ENCODE measurements at regions not wholly inside any gene's neighbourhood (a gene's known extent, or its start where the extent isn't known, plus 50 kb on each side); places are given as distances from the start of the nearest gene placed in this dataset.

DNA sequence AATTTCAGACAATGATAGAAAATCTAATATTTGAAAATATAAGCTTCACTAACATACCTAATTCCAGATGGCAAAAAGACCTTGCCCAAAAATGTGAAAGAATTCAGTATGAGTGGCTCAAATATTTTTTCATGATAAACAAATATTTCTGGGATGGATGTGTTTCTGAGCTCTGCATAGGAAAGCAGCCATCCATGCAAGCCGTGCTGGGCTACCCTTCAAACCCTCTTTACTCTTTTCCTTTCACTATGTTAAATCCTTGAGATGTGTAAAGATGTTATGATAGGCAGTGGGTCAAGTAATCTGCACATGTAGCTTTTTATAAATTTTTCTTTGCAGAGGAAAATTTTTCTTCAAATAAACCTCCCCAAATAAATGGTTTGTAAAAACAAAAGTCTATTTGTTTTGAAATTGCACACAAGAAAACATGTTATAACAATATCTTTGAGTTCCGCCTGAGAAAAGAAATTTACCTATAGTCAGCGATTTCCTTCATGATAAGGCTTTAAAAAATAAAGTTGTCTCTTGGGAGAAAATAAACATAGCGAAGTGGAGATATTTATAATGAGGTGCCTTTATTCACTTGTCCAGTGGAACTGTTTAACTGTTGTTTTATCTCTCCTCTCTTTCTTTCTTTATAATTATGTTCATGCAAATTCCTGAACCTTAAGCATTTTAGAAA lies 154.3 kb upstream of the PITX1 start:
- no peak for DNase-seq
- intact Hi-C loops (cut with DNase I): no loop called here
- peaks cover 0 to 10% (median 9%) of the 10 kb centered on the region in 4 donors for H3K4me1 ChIP-seq
- no peak overlapping the region for H3K27ac ChIP-seq
- no peak overlapping the region for H3K4me3 ChIP-seq
- H3K27me3 ChIP-seq: no peaks in the 10 kb centered on the region
- no peaks in the 10 kb centered on the region for H3K36me3 ChIP-seq
- TF ChIP-seq EP300 (IDR thresholded peaks at IDR 0.05) (no peak), POLR2AphosphoS5 (IDR thresholded peaks at IDR 0.05) (no peak), POLR2A (IDR thresholded peaks at IDR 0.05) (no peak)
- TF ChIP-seq, protein P1, sequence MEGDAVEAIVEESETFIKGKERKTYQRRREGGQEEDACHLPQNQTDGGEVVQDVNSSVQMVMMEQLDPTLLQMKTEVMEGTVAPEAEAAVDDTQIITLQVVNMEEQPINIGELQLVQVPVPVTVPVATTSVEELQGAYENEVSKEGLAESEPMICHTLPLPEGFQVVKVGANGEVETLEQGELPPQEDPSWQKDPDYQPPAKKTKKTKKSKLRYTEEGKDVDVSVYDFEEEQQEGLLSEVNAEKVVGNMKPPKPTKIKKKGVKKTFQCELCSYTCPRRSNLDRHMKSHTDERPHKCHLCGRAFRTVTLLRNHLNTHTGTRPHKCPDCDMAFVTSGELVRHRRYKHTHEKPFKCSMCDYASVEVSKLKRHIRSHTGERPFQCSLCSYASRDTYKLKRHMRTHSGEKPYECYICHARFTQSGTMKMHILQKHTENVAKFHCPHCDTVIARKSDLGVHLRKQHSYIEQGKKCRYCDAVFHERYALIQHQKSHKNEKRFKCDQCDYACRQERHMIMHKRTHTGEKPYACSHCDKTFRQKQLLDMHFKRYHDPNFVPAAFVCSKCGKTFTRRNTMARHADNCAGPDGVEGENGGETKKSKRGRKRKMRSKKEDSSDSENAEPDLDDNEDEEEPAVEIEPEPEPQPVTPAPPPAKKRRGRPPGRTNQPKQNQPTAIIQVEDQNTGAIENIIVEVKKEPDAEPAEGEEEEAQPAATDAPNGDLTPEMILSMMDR (IDR thresholded peaks at IDR 0.05): no peak
- 42 to 74% methylated on average over 4 of the region's 4 CpGs for WGBS, 2 donors
- no peaks in the 10 kb centered on the region for H3K9me3 ChIP-seq

DNA sequence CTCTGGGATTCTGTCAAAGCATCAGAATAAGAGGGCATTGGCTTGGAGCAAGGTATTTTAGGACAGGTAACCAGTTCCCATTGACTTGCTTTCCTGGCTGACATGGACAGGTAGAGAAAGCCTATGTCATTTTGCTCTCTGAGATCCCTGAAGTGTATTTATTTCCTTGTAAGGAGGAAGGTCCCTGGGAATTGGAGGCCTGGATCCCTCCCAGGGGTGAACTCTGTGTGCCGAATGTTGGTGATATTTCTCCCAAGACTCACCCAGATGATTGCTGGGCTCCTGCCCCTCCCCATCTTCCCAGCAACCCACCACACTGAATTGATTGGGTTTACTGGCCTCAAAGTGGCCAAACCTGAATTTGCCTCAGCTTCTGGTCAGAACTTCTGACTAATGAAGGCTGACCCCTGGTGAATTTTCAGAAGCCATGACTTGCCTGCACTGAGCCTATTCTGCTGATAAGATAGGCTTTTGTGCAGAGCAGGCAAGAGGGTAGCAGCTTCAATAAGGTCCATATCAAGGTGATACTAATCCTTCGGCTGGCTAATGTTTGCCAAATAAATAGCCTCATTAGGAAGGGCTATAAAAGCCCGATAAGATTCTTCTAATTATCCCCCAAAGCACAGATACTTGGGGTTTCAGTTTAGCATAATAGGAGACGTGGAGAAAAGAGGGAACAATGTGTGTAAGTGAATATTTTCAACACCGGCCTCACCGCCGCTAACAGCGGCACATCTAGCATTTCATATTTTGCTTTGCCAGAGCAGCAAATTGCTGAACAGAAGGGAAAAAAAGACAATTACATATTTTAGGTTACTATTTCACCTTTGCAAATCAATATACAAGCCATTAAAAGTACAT lies 152.9 kb upstream of the PITX1 start:
- Histone ChIP-seq H3K27me3 (no peaks in the 10 kb centered on the region), H3K36me3 (no peaks in the 10 kb centered on the region), H3K4me1 (peaks cover 0 to 10% (median 9%) of the 10 kb centered on the region in 4 donors), H3K27ac (no peak overlapping the region), H3K4me3 (no peak overlapping the region), H3K9me3 (no peaks in the 10 kb centered on the region)
- intact Hi-C loops (cut with DNase I): no loop called here
- WGBS, 2 donors: 55 to 79% methylated on average over 8 of the region's 8 CpGs
- TF ChIP-seq POLR2AphosphoS5 (IDR thresholded peaks at IDR 0.05) (no peak), POLR2A (IDR thresholded peaks at IDR 0.05) (no peak), EP300 (IDR thresholded peaks at IDR 0.05) (no peak)
- TF ChIP-seq, protein P1 (IDR thresholded peaks at IDR 0.05): no peak
- DNase-seq: no peak

DNA sequence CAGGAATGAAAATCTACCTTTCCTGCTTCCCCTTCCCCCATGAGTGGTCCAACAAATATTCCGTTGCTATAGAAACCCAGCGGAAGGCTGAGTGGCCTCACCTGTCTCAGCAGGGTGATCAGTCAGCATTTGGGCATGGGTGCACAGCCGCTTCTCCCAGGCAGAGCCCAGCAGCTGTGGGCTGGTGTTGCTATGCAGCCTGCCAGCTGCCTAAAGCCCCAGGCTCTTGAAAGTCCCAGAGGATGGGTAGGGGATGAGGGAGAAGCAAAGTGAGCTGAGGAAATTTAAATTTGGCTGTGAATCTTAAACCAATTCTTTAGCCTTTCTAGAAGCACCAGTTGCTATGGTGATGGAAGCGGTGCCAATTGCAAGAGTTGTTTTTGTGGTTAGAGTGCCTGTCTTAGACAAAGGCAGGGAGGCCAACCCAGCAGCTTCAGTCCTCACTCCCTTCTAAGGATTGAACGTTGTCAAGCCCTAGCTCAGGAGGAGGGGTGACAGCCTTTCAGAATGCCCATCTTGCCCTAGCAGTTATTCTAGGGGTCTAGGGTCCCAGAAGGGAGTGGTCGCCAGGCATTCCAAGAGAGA lies 151.5 kb upstream of the PITX1 start:
- Histone ChIP-seq H3K4me3 (no peak overlapping the region), H3K36me3 (no peaks in the 10 kb centered on the region), H3K9me3 (no peaks in the 10 kb centered on the region), H3K27me3 (no peaks in the 10 kb centered on the region), H3K4me1 (no peaks in the 10 kb centered on the region), H3K27ac (no peak overlapping the region)
- WGBS, 2 donors: 75 to 84% methylated on average over 6 of the region's 6 CpGs
- TF ChIP-seq, protein P1 (IDR thresholded peaks at IDR 0.05): no peak
- TF ChIP-seq POLR2A (IDR thresholded peaks at IDR 0.05) (no peak), EP300 (IDR thresholded peaks at IDR 0.05) (no peak), POLR2AphosphoS5 (IDR thresholded peaks at IDR 0.05) (no peak)
- intact Hi-C loops (cut with DNase I): no loop called here
- no peak for DNase-seq

DNA sequence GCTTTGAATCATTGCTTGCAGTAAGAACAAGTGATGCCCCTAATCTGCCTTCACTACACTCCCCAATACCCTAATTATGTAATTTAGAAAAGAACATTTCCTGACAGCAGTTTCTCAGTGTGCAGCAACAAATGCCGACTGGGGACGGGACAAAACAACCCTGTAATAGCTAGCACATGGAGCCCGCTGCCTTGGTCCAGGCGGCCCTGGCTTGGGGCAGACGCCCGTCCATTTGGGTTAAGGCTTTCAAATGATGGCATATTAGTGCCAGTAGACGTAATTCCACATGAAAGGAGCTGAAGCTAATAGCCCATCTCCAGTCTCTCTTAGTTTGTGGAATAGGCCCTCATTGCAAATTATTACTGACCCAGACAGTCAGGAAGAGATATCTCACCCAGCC lies 150.6 kb upstream of the PITX1 start:
- intact Hi-C loops (cut with DNase I): no loop called here
- no peak for DNase-seq
- H3K4me1 ChIP-seq: no peaks in the 10 kb centered on the region
- TF ChIP-seq POLR2AphosphoS5 (IDR thresholded peaks at IDR 0.05): no peak
- no peaks in the 10 kb centered on the region for H3K36me3 ChIP-seq
- H3K9me3 ChIP-seq: no peaks in the 10 kb centered on the region
- WGBS, 2 donors: 92 to 94% methylated on average over 7 of the region's 7 CpGs
- no peak overlapping the region for H3K27ac ChIP-seq
- H3K27me3 ChIP-seq: no peaks in the 10 kb centered on the region
- no peak overlapping the region for H3K4me3 ChIP-seq

DNA sequence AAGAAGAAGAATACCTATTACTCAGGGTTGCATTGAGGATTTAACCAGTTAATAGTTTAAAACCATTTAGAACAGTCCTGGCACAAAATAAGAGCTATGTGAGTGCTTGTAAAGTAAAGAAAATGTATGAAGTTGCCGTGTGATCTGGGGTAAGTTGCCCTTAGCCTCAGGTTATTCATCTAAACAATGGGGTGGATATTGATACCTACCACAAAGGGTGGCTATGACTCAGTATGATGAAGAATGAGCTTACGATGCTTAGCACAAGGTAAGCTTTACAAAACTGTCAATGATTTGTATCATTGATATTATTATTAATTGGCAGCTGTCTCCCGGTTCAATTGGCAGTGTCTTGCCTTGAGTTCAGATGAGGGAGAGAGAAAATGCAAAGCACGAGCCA lies 149.4 kb upstream of the PITX1 start:
- intact Hi-C loops (cut with DNase I): no loop called here
- Histone ChIP-seq H3K36me3 (no peaks in the 10 kb centered on the region), H3K4me3 (no peak overlapping the region), H3K27ac (no peak overlapping the region), H3K27me3 (no peaks in the 10 kb centered on the region), H3K4me1 (no peaks in the 10 kb centered on the region), H3K9me3 (no peaks in the 10 kb centered on the region)
- DNase-seq: no peak
- 89 to 91% methylated on average over 4 of the region's 4 CpGs for WGBS, 2 donors
- TF ChIP-seq, protein P1 (IDR thresholded peaks at IDR 0.05): no peak
- no peak for TF ChIP-seq EP300 (IDR thresholded peaks at IDR 0.05)
- no peak for TF ChIP-seq POLR2AphosphoS5 (IDR thresholded peaks at IDR 0.05)
- TF ChIP-seq POLR2A (IDR thresholded peaks at IDR 0.05): no peak
